ENCODE measurements at regions not wholly inside any gene's neighbourhood (a gene's known extent, or its start where the extent isn't known, plus 50 kb on each side); places are given as distances from the start of the nearest gene placed in this dataset.

GRCh38 chr9:75422944-75423522, 334.7 kb downstream of the OSTF1 start:
- no peak for TF ChIP-seq MAX (IDR thresholded peaks at IDR 0.05)
- no peak for TF ChIP-seq REST (IDR thresholded peaks at IDR 0.05; ENCODE audit: low read depth)
- no peak for TF ChIP-seq CEBPB (IDR thresholded peaks at IDR 0.05)
- TF ChIP-seq EGR1 (IDR thresholded peaks at IDR 0.05), result no peak
- TF ChIP-seq TAF1 (IDR thresholded peaks at IDR 0.05; ENCODE audit: low read depth), result no peak
- no peak for TF ChIP-seq NFIC (IDR thresholded peaks at IDR 0.05)
- no peak for TF ChIP-seq TCF12 (IDR thresholded peaks at IDR 0.05; ENCODE audit: low read depth)
- TF ChIP-seq USF1 (IDR thresholded peaks at IDR 0.05), result no peak
- no peak for TF ChIP-seq RAD21 (IDR thresholded peaks at IDR 0.05; ENCODE audit: low read depth)
- TF ChIP-seq EP300 (IDR thresholded peaks at IDR 0.05; ENCODE audit: borderline replicate concordance), result no peak
- no peak for TF ChIP-seq CREB1 (IDR thresholded peaks at IDR 0.05; ENCODE audit: low read depth)
- no peak for TF ChIP-seq TEAD4 (IDR thresholded peaks at IDR 0.05)
- TF ChIP-seq YY1 (IDR thresholded peaks at IDR 0.05; ENCODE audit: low read depth), result no peak

GRCh38 chr9:75429531-75430475, 341.5 kb downstream of the OSTF1 start:
- TF ChIP-seq YY1 (IDR thresholded peaks at IDR 0.05; ENCODE audit: low read depth), result no peak
- no peak for TF ChIP-seq ZBTB7A (IDR thresholded peaks at IDR 0.05; ENCODE audit: low read depth)
- TF ChIP-seq CEBPB (IDR thresholded peaks at IDR 0.05), result no peak
- no peak for TF ChIP-seq USF1 (IDR thresholded peaks at IDR 0.05)
- TF ChIP-seq REST (IDR thresholded peaks at IDR 0.05; ENCODE audit: low read depth), result no peak
- TF ChIP-seq EP300 (IDR thresholded peaks at IDR 0.05; ENCODE audit: borderline replicate concordance), result no peak
- TF ChIP-seq NFIC (IDR thresholded peaks at IDR 0.05), result no peak
- TF ChIP-seq TCF12 (IDR thresholded peaks at IDR 0.05; ENCODE audit: low read depth), result no peak
- TF ChIP-seq TAF1 (IDR thresholded peaks at IDR 0.05; ENCODE audit: low read depth), result no peak
- no peak for TF ChIP-seq CREB1 (IDR thresholded peaks at IDR 0.05; ENCODE audit: low read depth)
- no peak for TF ChIP-seq TEAD4 (IDR thresholded peaks at IDR 0.05)
- no peak for TF ChIP-seq EGR1 (IDR thresholded peaks at IDR 0.05)
- TF ChIP-seq FOXM1 (IDR thresholded peaks at IDR 0.05; ENCODE audit: borderline replicate concordance, low read depth), result no peak
- no peak for TF ChIP-seq MAX (IDR thresholded peaks at IDR 0.05)
- no peak for TF ChIP-seq RAD21 (IDR thresholded peaks at IDR 0.05; ENCODE audit: low read depth)

GRCh38 chr9:75431375-75431774, 343.1 kb downstream of the OSTF1 start:
- TF ChIP-seq RAD21 (IDR thresholded peaks at IDR 0.05; ENCODE audit: low read depth) (no peak), ZBTB7A (IDR thresholded peaks at IDR 0.05; ENCODE audit: low read depth) (no peak), CREB1 (IDR thresholded peaks at IDR 0.05; ENCODE audit: low read depth) (no peak), EGR1 (IDR thresholded peaks at IDR 0.05) (no peak), TCF12 (IDR thresholded peaks at IDR 0.05; ENCODE audit: low read depth) (no peak), TAF1 (IDR thresholded peaks at IDR 0.05; ENCODE audit: low read depth) (no peak), CEBPB (IDR thresholded peaks at IDR 0.05) (no peak), REST (IDR thresholded peaks at IDR 0.05; ENCODE audit: low read depth) (no peak), FOXM1 (IDR thresholded peaks at IDR 0.05; ENCODE audit: borderline replicate concordance, low read depth) (no peak), MAX (IDR thresholded peaks at IDR 0.05) (no peak)

Measured in Ishikawa (cell line).